ENCODE measurements at regions not wholly inside any gene's neighbourhood (a gene's known extent, or its start where the extent isn't known, plus 50 kb on each side); places are given as distances from the start of the nearest gene placed in this dataset.

DNA sequence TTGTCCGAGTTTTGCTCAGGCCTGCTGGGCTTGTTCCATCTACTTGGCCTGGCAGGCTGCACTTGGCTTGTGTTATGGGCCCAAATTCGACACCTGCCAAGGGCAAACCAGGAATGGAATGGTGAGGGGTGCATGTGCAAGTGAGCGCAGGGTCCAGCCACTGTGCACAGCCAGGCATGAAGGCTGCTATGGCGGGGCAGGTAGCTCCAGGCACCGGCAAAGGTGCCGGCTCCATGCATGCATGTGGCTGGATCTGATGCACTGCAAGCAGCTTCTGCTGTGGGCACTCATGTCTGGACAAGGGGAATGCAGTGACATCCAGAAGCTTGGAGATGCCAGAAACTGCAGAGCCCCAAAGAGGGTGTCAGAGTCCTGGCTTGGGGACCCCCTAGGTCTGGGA is 463.0 kb downstream of the EPHA3 start:
- Mint-ChIP-seq H3K4me3 (no peak overlapping the region), H3K36me3 (ENCODE audit: low read depth) (peaks cover 2% of the 10 kb centered on the region), H3K27me3 (ENCODE audit: low read depth) (no peaks in the 10 kb centered on the region), H3K27ac (ENCODE audit: unreplicated experiment) (no peak overlapping the region), H3K9me3 (peaks cover 9% of the 10 kb centered on the region), H3K4me1 (no peaks in the 10 kb centered on the region)
- no peak for DNase-seq (ENCODE audit: low read depth, low spot score)
- TF ChIP-seq, protein P1, sequence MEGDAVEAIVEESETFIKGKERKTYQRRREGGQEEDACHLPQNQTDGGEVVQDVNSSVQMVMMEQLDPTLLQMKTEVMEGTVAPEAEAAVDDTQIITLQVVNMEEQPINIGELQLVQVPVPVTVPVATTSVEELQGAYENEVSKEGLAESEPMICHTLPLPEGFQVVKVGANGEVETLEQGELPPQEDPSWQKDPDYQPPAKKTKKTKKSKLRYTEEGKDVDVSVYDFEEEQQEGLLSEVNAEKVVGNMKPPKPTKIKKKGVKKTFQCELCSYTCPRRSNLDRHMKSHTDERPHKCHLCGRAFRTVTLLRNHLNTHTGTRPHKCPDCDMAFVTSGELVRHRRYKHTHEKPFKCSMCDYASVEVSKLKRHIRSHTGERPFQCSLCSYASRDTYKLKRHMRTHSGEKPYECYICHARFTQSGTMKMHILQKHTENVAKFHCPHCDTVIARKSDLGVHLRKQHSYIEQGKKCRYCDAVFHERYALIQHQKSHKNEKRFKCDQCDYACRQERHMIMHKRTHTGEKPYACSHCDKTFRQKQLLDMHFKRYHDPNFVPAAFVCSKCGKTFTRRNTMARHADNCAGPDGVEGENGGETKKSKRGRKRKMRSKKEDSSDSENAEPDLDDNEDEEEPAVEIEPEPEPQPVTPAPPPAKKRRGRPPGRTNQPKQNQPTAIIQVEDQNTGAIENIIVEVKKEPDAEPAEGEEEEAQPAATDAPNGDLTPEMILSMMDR (conservative IDR thresholded peaks at IDR 0.05) = no peak

DNA sequence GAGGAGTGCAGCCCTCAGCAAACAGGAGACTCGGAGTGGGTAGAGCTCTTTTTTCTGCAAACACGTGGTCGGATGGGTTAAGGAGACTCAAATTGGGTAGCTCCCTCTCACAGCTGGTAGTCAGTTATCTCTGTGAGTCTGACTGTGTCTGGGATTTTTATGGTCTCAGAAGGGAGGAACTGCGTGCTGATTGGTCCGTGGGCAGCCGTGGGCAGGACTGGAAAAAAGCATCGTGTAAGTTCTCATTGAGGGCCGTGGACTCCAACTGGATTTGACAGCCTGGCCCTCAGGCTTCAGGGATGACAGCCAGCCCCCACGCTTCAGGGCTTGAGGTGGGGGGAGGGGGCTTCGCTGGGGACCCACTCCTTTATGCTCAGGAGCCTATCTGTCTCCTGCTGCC is 463.9 kb downstream of the EPHA3 start:
- Mint-ChIP-seq H3K27ac (ENCODE audit: unreplicated experiment) (no peak overlapping the region), H3K4me3 (no peak overlapping the region), H3K36me3 (ENCODE audit: low read depth) (peaks cover 2% of the 10 kb centered on the region), H3K9me3 (peaks cover 9% of the 10 kb centered on the region), H3K27me3 (ENCODE audit: low read depth) (no peaks in the 10 kb centered on the region), H3K4me1 (no peaks in the 10 kb centered on the region)
- TF ChIP-seq, protein P1 (conservative IDR thresholded peaks at IDR 0.05) = no peak
- no peak for DNase-seq (ENCODE audit: low read depth, low spot score)

DNA sequence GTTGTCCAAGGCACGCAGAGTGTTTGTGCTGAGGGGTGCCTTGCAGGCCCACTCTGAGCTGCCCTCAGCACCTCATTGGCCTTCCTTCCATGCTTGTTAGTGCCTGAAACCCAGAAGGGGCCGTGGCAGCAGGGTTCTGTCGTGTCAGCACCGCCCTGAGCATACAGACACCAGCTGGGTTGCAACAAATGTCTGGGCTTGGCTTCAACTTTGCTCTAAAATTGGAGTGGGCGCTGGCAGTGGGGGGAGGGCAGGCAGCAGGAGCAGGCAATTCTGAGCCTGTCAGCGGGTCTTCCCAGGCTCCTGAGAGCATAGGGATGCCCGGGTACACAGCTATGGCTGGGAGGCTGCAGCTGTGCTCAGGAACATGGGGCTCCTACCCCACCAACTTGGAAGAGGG is 464.3 kb downstream of the EPHA3 start:
- Mint-ChIP-seq H3K4me3 (no peak overlapping the region), H3K4me1 (no peaks in the 10 kb centered on the region), H3K27ac (ENCODE audit: unreplicated experiment) (no peak overlapping the region), H3K27me3 (ENCODE audit: low read depth) (no peaks in the 10 kb centered on the region), H3K9me3 (peaks cover 9% of the 10 kb centered on the region), H3K36me3 (ENCODE audit: low read depth) (peaks cover 2% of the 10 kb centered on the region)
- DNase-seq (ENCODE audit: low read depth, low spot score) = no peak
- TF ChIP-seq, protein P1 (conservative IDR thresholded peaks at IDR 0.05) = no peak

DNA sequence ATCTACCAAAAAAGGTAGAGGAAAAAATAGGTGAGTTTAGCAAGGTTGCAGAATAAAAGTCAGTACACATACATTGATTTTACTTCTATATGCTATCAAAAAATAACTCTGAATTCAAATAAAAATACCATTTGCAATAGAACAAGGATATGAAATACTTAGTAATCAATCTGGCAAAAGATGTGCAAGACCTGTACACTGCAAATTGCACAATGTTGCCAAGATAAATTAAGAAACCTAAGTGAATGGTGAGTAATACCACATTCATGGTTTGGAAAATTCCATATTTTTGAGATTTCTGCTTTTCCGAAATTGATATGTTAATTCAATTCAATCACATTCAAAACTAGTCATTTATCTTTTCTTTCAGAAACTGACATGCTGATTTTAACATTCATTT is 464.8 kb downstream of the EPHA3 start:
- TF ChIP-seq, protein P1 (conservative IDR thresholded peaks at IDR 0.05) = no peak
- Mint-ChIP-seq H3K4me1 (peaks cover 1% of the 10 kb centered on the region), H3K4me3 (no peak overlapping the region), H3K36me3 (ENCODE audit: low read depth) (peaks cover 2% of the 10 kb centered on the region), H3K27ac (ENCODE audit: unreplicated experiment) (no peak overlapping the region), H3K9me3 (peaks cover 6% of the 10 kb centered on the region), H3K27me3 (ENCODE audit: low read depth) (no peaks in the 10 kb centered on the region)
- DNase-seq (ENCODE audit: low read depth, low spot score) = no peak

DNA sequence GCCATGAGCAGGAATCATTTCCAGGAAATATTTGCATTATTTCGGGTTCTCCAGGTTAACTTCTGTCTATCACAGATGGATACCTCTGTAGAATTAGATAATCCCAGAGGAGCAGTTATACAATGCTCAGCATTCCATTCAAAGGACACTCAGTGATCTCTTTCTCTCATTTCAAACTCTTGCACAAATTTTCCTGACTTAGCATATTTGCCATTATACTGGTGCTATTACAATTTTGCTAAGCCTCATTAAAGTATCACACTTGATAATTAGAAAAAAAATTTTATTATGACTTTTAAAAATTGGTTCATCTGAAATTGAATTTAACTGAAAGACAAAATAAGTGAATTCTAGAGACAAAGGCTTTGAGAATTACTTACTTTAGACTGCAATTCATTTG is 469.0 kb downstream of the EPHA3 start:
- Mint-ChIP-seq H3K36me3 (ENCODE audit: low read depth) (no peaks in the 10 kb centered on the region), H3K27ac (ENCODE audit: unreplicated experiment) (no peak overlapping the region), H3K27me3 (ENCODE audit: low read depth) (no peaks in the 10 kb centered on the region), H3K4me3 (no peak overlapping the region), H3K4me1 (peaks cover 17% of the 10 kb centered on the region), H3K9me3 (no peaks in the 10 kb centered on the region)
- TF ChIP-seq, protein P1 (conservative IDR thresholded peaks at IDR 0.05) = no peak
- no peak for DNase-seq (ENCODE audit: low read depth, low spot score)
